Brain pericyte (primary cell): ENCODE measurements at regions not wholly inside any gene's neighbourhood (a gene's known extent, or its start where the extent isn't known, plus 50 kb on each side); places are given as distances from the start of the nearest gene placed in this dataset.

ENCODE experiments used
- DNase-seq: peaks from one replicate; pipeline ENCODE4 v3.0.0-alpha.2; 2012; ENCODE audit warnings: low read depth, low spot score

GRCh38 chr4:3715855-3716630, 50.1 kb upstream of the ADRA2C start:
- DNase-seq = no peak

- DNase-seq = no peak
These were observed 50.9 kb upstream of the ADRA2C start for GRCh38 chr4:3715061-3715854.

- DNase-seq = no peak
These were observed 51.6 kb upstream of the ADRA2C start for GRCh38 chr4:3714642-3715001.

GRCh38 chr4:3713817-3714641, 52.2 kb upstream of the ADRA2C start:
- no peak for DNase-seq

- DNase-seq = no peak
These were observed 52.8 kb upstream of the ADRA2C start for GRCh38 chr4:3713346-3713745.

GRCh38 chr4:3712936-3713335, 53.2 kb upstream of the ADRA2C start:
- DNase-seq = no peak

GRCh38 chr4:3712112-3712805, 53.9 kb upstream of the ADRA2C start:
- no peak for DNase-seq

- DNase-seq = no peak
These were observed 54.7 kb upstream of the ADRA2C start for GRCh38 chr4:3711183-3712111.

- no peak for DNase-seq
These were observed 55.6 kb upstream of the ADRA2C start for GRCh38 chr4:3710451-3711182.

GRCh38 chr4:3709846-3710441, 56.2 kb upstream of the ADRA2C start:
- no peak for DNase-seq

GRCh38 chr4:3709061-3709845, 56.9 kb upstream of the ADRA2C start:
- no peak for DNase-seq

GRCh38 chr4:3708611-3709010, 57.6 kb upstream of the ADRA2C start:
- no peak for DNase-seq

GRCh38 chr4:3708103-3708510, 58.1 kb upstream of the ADRA2C start:
- DNase-seq = no peak

- DNase-seq = no peak
These were observed 58.6 kb upstream of the ADRA2C start for GRCh38 chr4:3707423-3708102.

GRCh38 chr4:3706565-3707422, 59.4 kb upstream of the ADRA2C start:
- DNase-seq = no peak

- DNase-seq = no peak
These were observed 60.1 kb upstream of the ADRA2C start for GRCh38 chr4:3706111-3706511.
